ENCODE measurements at regions not wholly inside any gene's neighbourhood (a gene's known extent, or its start where the extent isn't known, plus 50 kb on each side); places are given as distances from the start of the nearest gene placed in this dataset.

- DNase-seq (ENCODE audit: extremely low read depth, low read depth) = no peak
- no peak for TF ChIP-seq CTCF (IDR thresholded peaks at IDR 0.05; ENCODE audit: low read depth, low read length, missing control alignments)
- no peak overlapping the region for H3K4me3 ChIP-seq (replicated peaks; ENCODE audit: low read depth, low read length)
These were observed 494.1 kb upstream of the TUSC1 start for GRCh38 chr9:26172301-26172700.

DNA sequence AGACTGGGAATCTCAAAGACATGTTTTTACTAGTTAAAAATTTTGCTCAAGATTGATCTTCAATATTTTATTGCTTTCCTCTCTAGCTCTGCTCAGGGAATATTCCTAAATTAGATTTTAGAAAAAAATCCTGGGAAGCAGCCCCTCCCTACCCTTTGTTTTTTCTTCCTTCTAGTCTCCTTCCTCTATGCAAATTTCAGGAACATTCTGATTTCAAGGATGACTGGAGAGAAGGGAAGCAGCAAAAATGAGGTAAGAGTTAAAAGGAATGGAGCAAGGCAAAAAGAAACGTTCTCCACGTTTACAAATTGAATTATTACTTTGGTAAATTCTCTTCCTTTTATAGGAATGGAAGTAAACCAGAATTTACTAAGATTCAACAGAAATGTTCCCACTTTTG lies 493.4 kb upstream of the TUSC1 start:
- no peak overlapping the region for H3K4me3 ChIP-seq (replicated peaks; ENCODE audit: low read depth, low read length)
- no peak for TF ChIP-seq CTCF (IDR thresholded peaks at IDR 0.05; ENCODE audit: low read depth, low read length, missing control alignments)
- no peak for DNase-seq (ENCODE audit: extremely low read depth, low read depth)

DNA sequence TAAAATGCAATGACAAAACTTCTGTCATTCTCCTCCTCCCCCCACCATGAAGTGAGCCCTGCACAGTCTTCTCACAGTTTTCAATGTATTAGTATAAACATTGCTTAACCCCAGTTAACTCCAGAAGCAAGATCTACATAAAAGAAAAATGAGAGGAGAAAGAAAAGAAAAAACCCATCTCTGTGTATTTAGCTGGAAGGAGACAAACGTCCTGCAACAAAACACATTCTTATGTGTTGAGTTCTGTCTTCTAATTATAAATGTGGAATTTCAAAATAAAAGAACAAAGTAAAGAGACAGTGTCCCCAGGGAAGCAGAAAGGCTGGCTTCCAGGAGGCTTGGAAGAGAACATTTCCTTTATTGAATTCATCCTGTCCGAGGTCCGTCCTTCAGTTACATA lies 491.9 kb upstream of the TUSC1 start:
- no peak overlapping the region for H3K4me3 ChIP-seq (replicated peaks; ENCODE audit: low read depth, low read length)
- DNase-seq (ENCODE audit: extremely low read depth, low read depth) = no peak
- TF ChIP-seq CTCF (IDR thresholded peaks at IDR 0.05; ENCODE audit: low read depth, low read length, missing control alignments) = no peak

GRCh38 chr9:26169708-26170107 lies 491.5 kb upstream of the TUSC1 start:
- no peak for DNase-seq (ENCODE audit: extremely low read depth, low read depth)
- no peak for TF ChIP-seq CTCF (IDR thresholded peaks at IDR 0.05; ENCODE audit: low read depth, low read length, missing control alignments)
- no peak overlapping the region for H3K4me3 ChIP-seq (replicated peaks; ENCODE audit: low read depth, low read length)

- TF ChIP-seq CTCF (IDR thresholded peaks at IDR 0.05; ENCODE audit: low read depth, low read length, missing control alignments) = no peak
These were observed 488.3 kb upstream of the TUSC1 start for GRCh38 chr9:26166537-26166936.

GRCh38 chr9:26165426-26165825 lies 487.2 kb upstream of the TUSC1 start:
- DNase-seq (ENCODE audit: extremely low read depth, low read depth) = no peak
- no peak for TF ChIP-seq CTCF (IDR thresholded peaks at IDR 0.05; ENCODE audit: low read depth, low read length, missing control alignments)
- no peak overlapping the region for H3K4me3 ChIP-seq (replicated peaks; ENCODE audit: low read depth, low read length)

More at GRCh38 chr9:26166537-26166936, 488.3 kb upstream of the TUSC1 start:
- no peak overlapping the region for H3K4me3 ChIP-seq (replicated peaks; ENCODE audit: low read depth, low read length)
- DNase-seq (ENCODE audit: extremely low read depth, low read depth) = no peak

- no peak for DNase-seq (ENCODE audit: extremely low read depth, low read depth)
- no peak overlapping the region for H3K4me3 ChIP-seq (replicated peaks; ENCODE audit: low read depth, low read length)
- TF ChIP-seq CTCF (IDR thresholded peaks at IDR 0.05; ENCODE audit: low read depth, low read length, missing control alignments) = no peak
These were observed 485.7 kb upstream of the TUSC1 start for GRCh38 chr9:26163931-26164330.

Measured in HFF-Myc (cell line).